Mucosa of descending colon (tissue), 3 donors: ENCODE measurements at regions not wholly inside any gene's neighbourhood (a gene's known extent, or its start where the extent isn't known, plus 50 kb on each side); places are given as distances from the start of the nearest gene placed in this dataset.

Experiments used
- ATAC-seq: fragments of 200-7000 bp; cut with Tn5 transposase; one replicate; pipeline ENCODE4 v1.9.1; 2020; ENCODE audit warnings: mild to moderate bottlenecking, moderate library complexity
- DNase-seq, 3 donors: peaks; one replicate each; pipeline ENCODE4 v3.0.0-alpha.2; 2020
- H3K36me3 ChIP-seq: fragments of 200-600 bp; one replicate; pipeline ENCODE4 v1.8.0; 2021; ENCODE audit warnings: low read depth, mild to moderate bottlenecking
- H3K4me1 ChIP-seq: fragments of 200-600 bp; one replicate; pipeline ENCODE4 v1.8.0; 2021; ENCODE audit warnings: low read depth, mild to moderate bottlenecking
- H3K4me3 ChIP-seq: fragments of 200-600 bp; one replicate; pipeline ENCODE4 v1.8.0; 2021; ENCODE audit warnings: mild to moderate bottlenecking
- H3K9me3 ChIP-seq: fragments of 200-600 bp; one replicate; pipeline ENCODE4 v1.8.0; 2021; ENCODE audit warnings: mild to moderate bottlenecking
- intact Hi-C, 2 donors: fragments of 100-400 bp; cut with DNase I in 1 of 2; cut with micrococcal nuclease in 1 of 2; formaldehyde crosslinking; loops; one replicate each; pipeline versions ENCODE4 v1.11.0 to v1.11.1; 2022; cut with DNase I, micrococcal nuclease
- TF ChIP-seq, protein P1 (sequence below): fragments of 200-600 bp; IDR thresholded peaks from one replicate; pipeline ENCODE4 v1.8.0; 2022; ENCODE audit warnings: antibody characterized with exemption, mild to moderate bottlenecking
- donor health status: DM: no; HTN: no; CAD: no; lungs with moderate emphysema.
- donor health status: DM: no; HTN: no; CAD: no.
- donor health status: DM: no; HTN: yes; CAD: no.

DNA sequence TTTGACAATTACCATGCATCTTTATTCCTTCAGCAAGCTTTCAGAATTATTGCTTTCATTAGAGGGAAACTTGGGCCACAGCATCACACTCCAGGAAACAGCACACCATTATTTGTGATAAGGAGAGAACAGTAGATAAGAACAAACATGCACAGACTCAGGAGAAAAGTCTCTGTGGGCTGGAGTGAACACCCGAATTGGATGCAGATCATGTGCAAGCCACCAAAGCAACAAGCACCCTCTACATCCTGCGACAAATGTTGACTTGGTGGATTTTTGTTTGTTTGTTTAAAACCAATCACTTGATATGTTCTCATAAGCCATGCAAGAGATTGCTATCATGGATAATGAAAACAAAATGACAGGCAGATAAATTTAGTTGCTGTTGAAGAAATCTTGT, 67.7 kb upstream of the ZFP64 start:
- TF ChIP-seq, protein P1, sequence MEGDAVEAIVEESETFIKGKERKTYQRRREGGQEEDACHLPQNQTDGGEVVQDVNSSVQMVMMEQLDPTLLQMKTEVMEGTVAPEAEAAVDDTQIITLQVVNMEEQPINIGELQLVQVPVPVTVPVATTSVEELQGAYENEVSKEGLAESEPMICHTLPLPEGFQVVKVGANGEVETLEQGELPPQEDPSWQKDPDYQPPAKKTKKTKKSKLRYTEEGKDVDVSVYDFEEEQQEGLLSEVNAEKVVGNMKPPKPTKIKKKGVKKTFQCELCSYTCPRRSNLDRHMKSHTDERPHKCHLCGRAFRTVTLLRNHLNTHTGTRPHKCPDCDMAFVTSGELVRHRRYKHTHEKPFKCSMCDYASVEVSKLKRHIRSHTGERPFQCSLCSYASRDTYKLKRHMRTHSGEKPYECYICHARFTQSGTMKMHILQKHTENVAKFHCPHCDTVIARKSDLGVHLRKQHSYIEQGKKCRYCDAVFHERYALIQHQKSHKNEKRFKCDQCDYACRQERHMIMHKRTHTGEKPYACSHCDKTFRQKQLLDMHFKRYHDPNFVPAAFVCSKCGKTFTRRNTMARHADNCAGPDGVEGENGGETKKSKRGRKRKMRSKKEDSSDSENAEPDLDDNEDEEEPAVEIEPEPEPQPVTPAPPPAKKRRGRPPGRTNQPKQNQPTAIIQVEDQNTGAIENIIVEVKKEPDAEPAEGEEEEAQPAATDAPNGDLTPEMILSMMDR: no peak
- no peak overlapping the region for H3K4me3 ChIP-seq
- H3K36me3 ChIP-seq: no peaks in the 10 kb centered on the region
- H3K9me3 ChIP-seq: no peaks in the 10 kb centered on the region
- intact Hi-C loops: no loop called here
- H3K4me1 ChIP-seq: no peaks in the 10 kb centered on the region
- no peak for DNase-seq
- no peak for ATAC-seq

GRCh38 chr20:52256454-52256853, 64.9 kb upstream of the ZFP64 start:
- DNase-seq (no peak), ATAC-seq (no peak)
- no peaks in the 10 kb centered on the region for H3K36me3 ChIP-seq
- no peak overlapping the region for H3K4me3 ChIP-seq
- TF ChIP-seq, protein P1: no peak
- no peaks in the 10 kb centered on the region for H3K4me1 ChIP-seq
- no peaks in the 10 kb centered on the region for H3K9me3 ChIP-seq
- intact Hi-C loops: no loop called here

GRCh38 chr20:52252664-52253063, 61.1 kb upstream of the ZFP64 start:
- ATAC-seq: no peak
- no peaks in the 10 kb centered on the region for H3K36me3 ChIP-seq
- no peaks in the 10 kb centered on the region for H3K9me3 ChIP-seq
- H3K4me3 ChIP-seq: no peak overlapping the region
- intact Hi-C loops: no loop called here
- TF ChIP-seq, protein P1: no peak
- H3K4me1 ChIP-seq: no peaks in the 10 kb centered on the region
- no peak for DNase-seq

DNA sequence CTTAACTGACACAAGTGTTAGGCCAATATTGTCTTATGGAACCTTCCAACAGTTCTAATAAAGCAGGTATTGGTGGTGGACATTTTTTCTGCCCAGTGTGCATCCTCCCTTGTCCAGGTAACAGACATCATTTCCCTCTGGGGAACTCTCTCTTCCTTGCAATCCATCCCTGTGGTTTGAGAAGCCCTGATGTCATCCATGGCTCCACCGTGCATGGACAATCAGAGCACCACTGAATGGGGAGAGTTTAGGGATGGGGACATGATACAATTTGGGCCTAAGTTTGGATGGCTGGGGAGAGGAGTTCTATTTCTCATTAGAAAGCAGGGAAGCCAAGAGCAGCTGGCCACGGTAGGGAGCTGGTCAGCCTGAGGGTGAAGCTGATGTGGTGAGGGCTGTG, 60.2 kb upstream of the ZFP64 start:
- Histone ChIP-seq H3K4me3 (no peak overlapping the region), H3K4me1 (no peaks in the 10 kb centered on the region), H3K36me3 (no peaks in the 10 kb centered on the region), H3K9me3 (no peaks in the 10 kb centered on the region)
- intact Hi-C loops: no loop called here
- no peak for DNase-seq
- TF ChIP-seq, protein P1: no peak
- no peak for ATAC-seq

GRCh38 chr20:52251136-52251700, 59.6 kb upstream of the ZFP64 start:
- ATAC-seq (no peak), DNase-seq (no peak)
- Histone ChIP-seq H3K4me3 (no peak overlapping the region), H3K4me1 (no peaks in the 10 kb centered on the region), H3K36me3 (no peaks in the 10 kb centered on the region), H3K9me3 (no peaks in the 10 kb centered on the region)
- intact Hi-C loops: no loop called here
- TF ChIP-seq, protein P1: no peak

GRCh38 chr20:52247548-52247947, 56.0 kb upstream of the ZFP64 start:
- no peak overlapping the region for H3K4me3 ChIP-seq
- DNase-seq (no peak), ATAC-seq (no peak)
- no peaks in the 10 kb centered on the region for H3K36me3 ChIP-seq
- intact Hi-C loops: no loop called here
- H3K4me1 ChIP-seq: no peaks in the 10 kb centered on the region
- no peaks in the 10 kb centered on the region for H3K9me3 ChIP-seq
- TF ChIP-seq, protein P1: no peak
